GM13976 (cell line): ENCODE measurements at regions not wholly inside any gene's neighbourhood (a gene's known extent, or its start where the extent isn't known, plus 50 kb on each side); places are given as distances from the start of the nearest gene placed in this dataset.

Experiments used
- DNase-seq: peaks from one replicate; pipeline ENCODE4 v3.0.0; 2012; ENCODE audit warnings: low spot score
- in situ Hi-C: fragments of 300-500 bp; cut with MboI; formaldehyde crosslinking; loops from one replicate; pipeline ENCODE4 v1.12.0; 2022; ENCODE audit warnings: low sequenced_read_pairs, mixed read lengths, inconsistent platforms; ENCODE audit not compliant: unreplicated experiment
- TF ChIP-seq, protein P1 (sequence below): IDR thresholded peaks from 2 replicates; pipeline ENCODE4 v1.5.1; 2012; ENCODE audit warnings: borderline replicate concordance, mild to moderate bottlenecking; ENCODE audit not compliant: insufficient read depth; ENCODE audit errors: extremely low read depth, missing control alignments, control extremely low read depth

DNA sequence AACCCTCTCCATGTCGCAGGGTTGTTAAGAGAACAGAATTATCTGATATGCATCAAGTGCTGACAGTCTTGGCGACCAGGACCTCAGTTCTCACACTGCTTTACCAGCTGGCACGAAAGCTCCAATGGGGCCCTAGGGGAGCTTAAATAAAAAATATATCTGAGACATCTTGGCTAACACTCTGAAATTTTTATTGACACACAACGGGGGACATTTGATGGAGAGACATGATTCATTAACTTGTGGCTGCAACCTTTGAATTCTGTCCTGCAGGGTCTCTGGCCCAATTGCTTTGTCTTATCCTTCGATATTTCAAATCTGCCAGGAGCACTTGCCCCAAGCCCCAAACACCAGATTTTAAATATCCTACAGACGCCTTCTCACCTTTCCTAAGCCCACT is 567.0 kb downstream of the AJAP1 start:
- in situ Hi-C loops, result no loop called here
- TF ChIP-seq, protein P1, sequence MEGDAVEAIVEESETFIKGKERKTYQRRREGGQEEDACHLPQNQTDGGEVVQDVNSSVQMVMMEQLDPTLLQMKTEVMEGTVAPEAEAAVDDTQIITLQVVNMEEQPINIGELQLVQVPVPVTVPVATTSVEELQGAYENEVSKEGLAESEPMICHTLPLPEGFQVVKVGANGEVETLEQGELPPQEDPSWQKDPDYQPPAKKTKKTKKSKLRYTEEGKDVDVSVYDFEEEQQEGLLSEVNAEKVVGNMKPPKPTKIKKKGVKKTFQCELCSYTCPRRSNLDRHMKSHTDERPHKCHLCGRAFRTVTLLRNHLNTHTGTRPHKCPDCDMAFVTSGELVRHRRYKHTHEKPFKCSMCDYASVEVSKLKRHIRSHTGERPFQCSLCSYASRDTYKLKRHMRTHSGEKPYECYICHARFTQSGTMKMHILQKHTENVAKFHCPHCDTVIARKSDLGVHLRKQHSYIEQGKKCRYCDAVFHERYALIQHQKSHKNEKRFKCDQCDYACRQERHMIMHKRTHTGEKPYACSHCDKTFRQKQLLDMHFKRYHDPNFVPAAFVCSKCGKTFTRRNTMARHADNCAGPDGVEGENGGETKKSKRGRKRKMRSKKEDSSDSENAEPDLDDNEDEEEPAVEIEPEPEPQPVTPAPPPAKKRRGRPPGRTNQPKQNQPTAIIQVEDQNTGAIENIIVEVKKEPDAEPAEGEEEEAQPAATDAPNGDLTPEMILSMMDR, result no peak
- no peak for DNase-seq

DNA sequence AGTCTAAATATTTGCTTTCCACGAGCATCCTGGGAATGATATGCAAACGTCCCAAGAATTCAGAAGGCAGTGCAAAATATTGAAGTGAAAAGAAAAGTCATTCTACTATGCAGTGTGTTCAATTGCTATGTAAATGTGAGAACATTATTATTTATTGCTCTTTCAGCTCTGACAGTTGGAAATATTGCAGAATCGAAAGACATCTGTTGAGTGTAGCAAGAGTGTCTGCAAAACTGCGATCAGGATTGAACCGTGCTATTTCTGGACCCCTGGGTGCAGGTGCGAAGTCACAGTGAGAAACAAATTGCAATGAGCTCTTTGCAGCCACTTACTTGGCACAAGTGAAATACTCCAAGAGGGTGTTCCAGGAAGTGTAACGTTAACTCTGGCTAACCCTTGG is 566.4 kb downstream of the AJAP1 start:
- in situ Hi-C loops, result no loop called here
- DNase-seq, result no peak
- TF ChIP-seq, protein P1, result no peak

DNA sequence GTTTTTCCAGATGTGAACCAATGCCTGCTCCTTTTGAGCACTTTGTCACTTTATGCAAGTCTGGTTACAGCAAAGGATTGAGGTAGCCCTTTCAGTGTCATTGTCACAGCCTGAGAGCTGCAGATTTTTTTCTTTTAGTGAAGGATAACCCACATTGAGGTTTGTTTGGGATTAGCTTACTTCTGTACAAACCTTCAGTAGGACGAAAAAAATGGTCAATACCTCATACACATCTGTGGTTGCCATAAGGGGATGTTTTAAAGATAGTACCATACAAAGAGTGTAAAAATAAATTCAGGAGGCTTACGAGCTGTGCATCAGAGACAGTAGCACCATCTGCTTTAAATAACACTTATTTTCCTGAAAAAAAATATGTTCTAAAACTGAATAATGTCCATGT is 566.0 kb downstream of the AJAP1 start:
- no peak for DNase-seq
- in situ Hi-C loops, result no loop called here
- TF ChIP-seq, protein P1, result no peak

DNA sequence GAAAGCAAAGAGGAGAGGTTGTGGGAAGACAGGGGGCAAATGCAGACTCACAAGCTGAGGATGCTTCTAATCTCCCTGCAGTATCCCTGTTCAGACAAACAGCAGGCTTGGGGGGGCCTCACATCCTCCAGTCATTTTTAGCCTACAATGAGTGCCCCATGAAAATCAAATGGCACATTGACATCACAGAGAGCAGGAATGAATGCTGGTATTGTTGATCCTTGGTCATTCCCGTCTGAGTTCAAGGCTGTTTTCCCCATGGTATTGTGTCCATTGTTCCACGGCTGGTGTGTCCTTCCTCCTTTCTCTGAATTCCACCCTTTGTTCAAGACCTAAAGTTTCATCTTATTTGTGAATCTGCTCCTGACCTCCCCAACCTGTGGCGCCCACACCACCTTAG is 545.6 kb downstream of the AJAP1 start:
- no peak for DNase-seq
- TF ChIP-seq, protein P1, result no peak
- in situ Hi-C loops, result no loop called here

DNA sequence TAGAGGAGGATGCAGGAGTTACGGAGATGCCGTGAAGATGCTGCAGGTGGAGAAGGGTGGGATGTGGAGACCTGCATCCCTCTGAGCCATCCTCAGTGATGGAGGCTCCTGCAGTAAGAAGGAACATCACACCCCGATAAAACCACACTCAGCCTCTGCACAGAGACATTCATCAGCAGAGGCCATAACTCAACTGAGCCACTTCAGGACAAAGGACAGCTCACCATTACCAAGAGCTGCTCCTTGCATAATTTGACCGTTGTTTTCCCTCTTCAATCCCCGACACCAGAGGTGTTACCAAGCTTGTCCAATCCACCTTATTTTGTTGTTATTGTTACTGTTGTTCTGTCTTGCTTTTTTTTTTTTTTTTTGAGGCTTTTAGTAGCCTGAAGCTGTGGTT is 543.9 kb downstream of the AJAP1 start:
- TF ChIP-seq, protein P1, result no peak
- no peak for DNase-seq
- in situ Hi-C loops, result no loop called here

DNA sequence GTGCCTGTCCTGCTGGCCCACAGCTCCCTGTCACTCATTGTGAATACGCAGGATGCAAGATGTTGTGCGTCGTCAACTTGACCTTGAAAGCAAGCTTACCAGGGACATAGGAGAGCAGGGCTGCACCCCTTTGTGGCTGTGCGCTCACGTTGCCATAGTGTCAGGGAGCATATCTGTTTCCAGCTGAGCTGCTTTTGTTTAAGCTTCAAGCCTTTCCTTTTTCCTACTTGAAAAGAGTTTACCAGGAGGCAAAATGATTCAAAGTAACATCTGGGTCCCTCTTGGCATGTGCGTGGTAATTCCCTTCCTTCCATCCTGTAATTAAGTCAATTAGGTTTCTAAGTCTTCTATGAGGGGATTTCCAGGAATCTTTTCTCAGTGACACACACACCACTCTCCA is 537.1 kb downstream of the AJAP1 start:
- no peak for DNase-seq
- in situ Hi-C loops, result no loop called here
- TF ChIP-seq, protein P1, result no peak

DNA sequence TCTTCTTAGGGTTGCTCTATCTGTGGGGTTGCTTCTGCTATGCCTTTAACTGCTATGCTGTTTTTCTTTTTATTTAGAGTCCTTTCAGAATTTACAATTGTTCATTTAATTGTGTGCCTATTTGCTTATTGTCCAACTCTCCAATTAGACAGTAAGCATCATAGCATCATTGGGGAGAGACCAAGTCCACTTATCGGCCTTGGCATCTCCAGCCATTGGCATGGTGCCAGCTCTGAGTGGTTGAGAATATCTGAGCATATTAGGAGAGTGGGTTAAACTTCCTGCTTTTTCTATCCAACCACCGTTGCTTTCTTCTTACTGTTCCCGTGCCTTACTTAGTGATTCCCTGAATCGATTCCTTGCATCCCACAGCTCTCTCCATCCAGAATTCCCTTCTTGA is 535.0 kb downstream of the AJAP1 start:
- DNase-seq, result no peak
- TF ChIP-seq, protein P1, result no peak

More for the DNA sequence above, 535.0 kb downstream of the AJAP1 start:
- in situ Hi-C loops, result no loop called here
